ENCODE measurements at regions not wholly inside any gene's neighbourhood (a gene's known extent, or its start where the extent isn't known, plus 50 kb on each side); places are given as distances from the start of the nearest gene placed in this dataset.

DNA sequence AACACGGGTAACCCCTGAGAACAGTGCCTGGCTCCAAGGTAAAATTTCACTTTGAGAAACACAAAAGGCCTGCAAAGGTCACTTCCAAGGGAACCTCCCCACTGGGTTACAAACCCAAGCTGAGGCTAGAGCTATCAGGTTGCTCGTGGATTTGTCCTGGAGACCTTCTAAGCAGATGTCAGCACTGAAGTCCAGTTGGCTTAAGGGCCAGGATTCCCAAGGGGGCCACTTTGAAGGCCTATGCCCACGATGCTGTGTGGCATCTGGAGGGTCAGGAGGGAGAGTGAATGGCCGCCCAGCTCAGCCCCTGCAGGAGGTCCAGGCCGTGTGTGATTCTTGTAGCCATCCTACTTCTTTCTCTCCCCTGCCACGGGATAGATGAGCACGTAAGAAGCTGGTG is 100.2 kb upstream of the FSTL4 start (continued):
- no peak for TF ChIP-seq KLF5 (IDR thresholded peaks at IDR 0.05; ENCODE audit: partially characterized antibody)
- TF ChIP-seq ASH2L (IDR thresholded peaks at IDR 0.05; ENCODE audit: borderline replicate concordance, low read depth) = no peak
- no peak for TF ChIP-seq PBX3 (IDR thresholded peaks at IDR 0.05; ENCODE audit: insufficient replicate concordance, low read depth, low read length)
- no peak for TF ChIP-seq ZNF384 (IDR thresholded peaks at IDR 0.05; ENCODE audit: borderline replicate concordance, low read depth, low read length)
- no peak for TF ChIP-seq CREM (IDR thresholded peaks at IDR 0.05; ENCODE audit: low read depth)
- TF ChIP-seq NBN (IDR thresholded peaks at IDR 0.05) = no peak
- no peak for TF ChIP-seq MYB (IDR thresholded peaks at IDR 0.05; ENCODE audit: borderline replicate concordance, low read depth, low read length)
- no peak for TF ChIP-seq ZNF622 (IDR thresholded peaks at IDR 0.05)
- TF ChIP-seq YY1 (IDR thresholded peaks at IDR 0.05; ENCODE audit: low read depth, low read length) = no peak
- no peak for TF ChIP-seq RFX5 (IDR thresholded peaks at IDR 0.05; ENCODE audit: low read depth, low read length)
- TF ChIP-seq MYC (IDR thresholded peaks at IDR 0.05; ENCODE audit: insufficient read depth, insufficient read length, insufficient replicate concordance, low read length, severe bottlenecking) = no peak
- TF ChIP-seq, protein P1, sequence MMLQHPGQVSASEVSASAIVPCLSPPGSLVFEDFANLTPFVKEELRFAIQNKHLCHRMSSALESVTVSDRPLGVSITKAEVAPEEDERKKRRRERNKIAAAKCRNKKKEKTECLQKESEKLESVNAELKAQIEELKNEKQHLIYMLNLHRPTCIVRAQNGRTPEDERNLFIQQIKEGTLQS (IDR thresholded peaks at IDR 0.05; ENCODE audit: borderline replicate concordance, extremely low read depth, low read depth, low read length) = no peak
- TF ChIP-seq MTA3 (IDR thresholded peaks at IDR 0.05; ENCODE audit: borderline replicate concordance, low read length) = no peak
- no peak for TF ChIP-seq NR2C1 (IDR thresholded peaks at IDR 0.05)
